ENCODE measurements at regions not wholly inside any gene's neighbourhood (a gene's known extent, or its start where the extent isn't known, plus 50 kb on each side); places are given as distances from the start of the nearest gene placed in this dataset.
"Not testable (repeated sequence)": the region's sequence is repeated elsewhere in the genome, so short reads cannot be mapped to it uniquely, and the experiment has no call there.

DNA sequence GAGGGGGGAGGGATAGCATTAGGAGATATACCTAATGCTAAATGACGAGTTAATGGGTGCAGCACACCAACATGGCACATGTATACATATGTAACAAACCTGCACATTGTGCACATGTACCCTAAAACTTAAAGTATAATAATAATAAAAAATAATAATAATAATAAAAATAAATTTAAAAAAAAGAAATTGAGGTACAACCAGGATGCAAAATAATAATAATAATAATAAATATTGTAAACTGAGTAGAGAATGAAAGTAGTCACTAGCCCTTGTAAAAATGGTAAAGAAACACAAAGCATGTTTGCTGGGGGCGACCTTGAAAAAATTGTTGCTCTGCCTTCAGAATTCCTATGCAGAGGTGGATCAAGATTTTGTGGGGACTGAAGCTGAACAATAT is 249.7 kb upstream of the RBMS3 start:
- H3K9me3 ChIP-seq (ENCODE audit: insufficient read depth in 2 of 2, low read depth in 1 of 2, low read length in 1 of 2); H2AFZ ChIP-seq (ENCODE audit: low read length); H3K79me2 ChIP-seq (ENCODE audit: control insufficient read depth in 1 of 2, insufficient read depth in 2 of 2, low read length in 2 of 2); H4K91ac ChIP-seq (replicated peaks; ENCODE audit: insufficient read length, low read length); H3K27me3 ChIP-seq (replicated peaks in 1 of 4; ENCODE audit: control insufficient read depth in 3 of 4, extremely low read depth in 1 of 4, insufficient read depth in 3 of 4, low read length in 3 of 4); H3K4me2 ChIP-seq (ENCODE audit: insufficient read depth in 1 of 2, low read depth in 2 of 2, low read length in 2 of 2); H2BK20ac ChIP-seq (ENCODE audit: low read length); H3K4me3 ChIP-seq (ENCODE audit: extremely low read depth in 1 of 4, insufficient read depth in 2 of 4, low read depth in 3 of 4, low read length in 4 of 4); H3K18ac ChIP-seq (ENCODE audit: extremely low read depth, low read length); H2AK5ac ChIP-seq (ENCODE audit: low read depth, low read length); H3K4me1 ChIP-seq (replicated peaks in 1 of 4; ENCODE audit: control insufficient read depth in 3 of 4, insufficient read depth in 4 of 4, low read length in 3 of 4); H3K23ac ChIP-seq (ENCODE audit: insufficient read length); H2BK15ac ChIP-seq (ENCODE audit: low read length); H3K4ac ChIP-seq (replicated peaks; ENCODE audit: insufficient read length, low read depth, low read length); H4K5ac ChIP-seq (ENCODE audit: insufficient read length, low read depth, low read length); H3K56ac ChIP-seq (replicated peaks; ENCODE audit: insufficient read length, low read depth, low read length); POLR2A ChIA-PET (ENCODE audit: partially characterized antibody); H3K27ac ChIP-seq (ENCODE audit: low read depth, low read length); H2BK120ac ChIP-seq (replicated peaks; ENCODE audit: low read depth, low read length); H4K20me1 ChIP-seq (replicated peaks in 1 of 2; ENCODE audit: control insufficient read depth in 1 of 2, insufficient read depth in 2 of 2, low read length in 2 of 2); H2BK12ac ChIP-seq (ENCODE audit: low read depth, low read length); DNase-seq (ENCODE audit: low read depth in 1 of 2, low spot score in 2 of 2); CTCF ChIA-PET (ENCODE audit: partially characterized antibody); H3K14ac ChIP-seq (ENCODE audit: insufficient read length); H3K36me3 ChIP-seq (ENCODE audit: control insufficient read depth in 2 of 4, insufficient read depth in 4 of 4, low read length in 3 of 4); H3K23me2 ChIP-seq (ENCODE audit: low read depth, low read length); H2BK5ac ChIP-seq (ENCODE audit: low read depth, low read length); H3K79me1 ChIP-seq (ENCODE audit: low read depth, low read length); H4K8ac ChIP-seq (ENCODE audit: extremely low read depth, insufficient read depth, low read length); H3K9ac ChIP-seq (replicated peaks in 1 of 4; ENCODE audit: extremely low read depth in 1 of 4, low read depth in 3 of 4, low read length in 3 of 4); FAIRE-seq: not testable (repeated sequence)
- 93% methylated on average over 1 of the region's 2 CpGs; no CpG with 5 or more reads in 1 of the 2 experiments for WGBS, 2 experiments (ENCODE audit: extremely low coverage in 1 of 2, insufficient coverage in 1 of 2, insufficient read length in 1 of 2, insufficient replicate concordance in 2 of 2, low coverage in 1 of 2, low lambda C conversion rate in 2 of 2, missing lambda C conversion rate in 1 of 2)

Data from H1 (cell line).